NB4 (cell line): ENCODE measurements at regions not wholly inside any gene's neighbourhood (a gene's known extent, or its start where the extent isn't known, plus 50 kb on each side); places are given as distances from the start of the nearest gene placed in this dataset.
"Not testable (repeated sequence)": the region's sequence is repeated elsewhere in the genome, so short reads cannot be mapped to it uniquely, and the experiment has no call there.

Source experiments
- DNase-seq: peaks from one replicate; pipeline ENCODE4 v3.0.0; 2010; ENCODE audit warnings: low read depth
- H3K4me3 ChIP-seq: one replicate; pipeline ENCODE4 v1.5.1; 2011; ENCODE audit warnings: mild to moderate bottlenecking, low read depth, low read length, moderate library complexity
- MYC ChIP-seq: IDR thresholded peaks from 2 replicates; pipeline ENCODE4 v1.6.1; 2011; ENCODE audit warnings: low read depth, low read length
- POLR2A ChIP-seq: IDR thresholded peaks from 2 replicates; pipeline ENCODE4 v1.6.1; 2011; ENCODE audit warnings: mild to moderate bottlenecking; ENCODE audit not compliant: insufficient read length; ENCODE audit errors: extremely low read depth
- TF ChIP-seq, protein P1 (sequence below): IDR thresholded peaks from 2 replicates; pipeline ENCODE4 v1.6.1; 2011; ENCODE audit warnings: low read depth, low read length
- TF ChIP-seq, protein P2 (sequence below): IDR thresholded peaks from one replicate; pipeline ENCODE4 v1.5.1; 2012; ENCODE audit warnings: low read depth, low read length

- no peak overlapping the region for H3K4me3 ChIP-seq
- no peak for TF ChIP-seq POLR2A
- TF ChIP-seq MYC = no peak
- TF ChIP-seq, protein P1, sequence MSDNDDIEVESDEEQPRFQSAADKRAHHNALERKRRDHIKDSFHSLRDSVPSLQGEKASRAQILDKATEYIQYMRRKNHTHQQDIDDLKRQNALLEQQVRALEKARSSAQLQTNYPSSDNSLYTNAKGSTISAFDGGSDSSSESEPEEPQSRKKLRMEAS = no peak
- TF ChIP-seq, protein P2, sequence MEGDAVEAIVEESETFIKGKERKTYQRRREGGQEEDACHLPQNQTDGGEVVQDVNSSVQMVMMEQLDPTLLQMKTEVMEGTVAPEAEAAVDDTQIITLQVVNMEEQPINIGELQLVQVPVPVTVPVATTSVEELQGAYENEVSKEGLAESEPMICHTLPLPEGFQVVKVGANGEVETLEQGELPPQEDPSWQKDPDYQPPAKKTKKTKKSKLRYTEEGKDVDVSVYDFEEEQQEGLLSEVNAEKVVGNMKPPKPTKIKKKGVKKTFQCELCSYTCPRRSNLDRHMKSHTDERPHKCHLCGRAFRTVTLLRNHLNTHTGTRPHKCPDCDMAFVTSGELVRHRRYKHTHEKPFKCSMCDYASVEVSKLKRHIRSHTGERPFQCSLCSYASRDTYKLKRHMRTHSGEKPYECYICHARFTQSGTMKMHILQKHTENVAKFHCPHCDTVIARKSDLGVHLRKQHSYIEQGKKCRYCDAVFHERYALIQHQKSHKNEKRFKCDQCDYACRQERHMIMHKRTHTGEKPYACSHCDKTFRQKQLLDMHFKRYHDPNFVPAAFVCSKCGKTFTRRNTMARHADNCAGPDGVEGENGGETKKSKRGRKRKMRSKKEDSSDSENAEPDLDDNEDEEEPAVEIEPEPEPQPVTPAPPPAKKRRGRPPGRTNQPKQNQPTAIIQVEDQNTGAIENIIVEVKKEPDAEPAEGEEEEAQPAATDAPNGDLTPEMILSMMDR = no peak
- DNase-seq = no peak
Observed at GRCh38 chr1:58190267-58190988, 356.1 kb downstream of the OMA1 start.

- TF ChIP-seq, protein P1 = no peak
- TF ChIP-seq POLR2A = no peak
- TF ChIP-seq, protein P2 = no peak
- no peak for TF ChIP-seq MYC
- no peak overlapping the region for H3K4me3 ChIP-seq
- no peak for DNase-seq
Observed at GRCh38 chr1:58189453-58189852, 357.1 kb downstream of the OMA1 start.

DNA sequence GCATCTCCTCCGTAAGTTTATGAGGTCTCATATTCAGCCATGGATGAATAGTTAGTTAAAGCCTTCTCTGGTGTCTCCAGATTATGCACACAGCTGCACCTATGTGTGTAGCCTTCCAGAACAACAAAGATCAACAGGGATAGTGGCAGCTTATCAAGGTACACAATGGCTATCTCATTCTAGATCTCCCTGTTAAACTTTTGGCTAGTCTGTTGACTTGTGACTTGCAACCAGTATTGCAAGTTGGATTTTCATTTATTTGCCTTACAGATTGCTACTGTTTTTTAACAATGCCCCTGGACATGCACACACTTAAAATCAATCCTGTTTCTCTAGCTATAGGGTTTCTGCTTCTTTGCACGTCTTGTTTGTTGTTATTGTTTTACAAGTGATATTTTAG is 363.2 kb downstream of the OMA1 start:
- H3K4me3 ChIP-seq = no peak overlapping the region
- TF ChIP-seq, protein P1 = no peak
- TF ChIP-seq MYC (no peak), POLR2A (no peak)
- TF ChIP-seq, protein P2 = no peak
- no peak for DNase-seq

- DNase-seq = no peak
- H3K4me3 ChIP-seq = no peak overlapping the region
- TF ChIP-seq, protein P1 = no peak
- TF ChIP-seq MYC (no peak), POLR2A (no peak)
- TF ChIP-seq, protein P2 = no peak
Observed at GRCh38 chr1:58180537-58180936, 366.0 kb downstream of the OMA1 start.

DNA sequence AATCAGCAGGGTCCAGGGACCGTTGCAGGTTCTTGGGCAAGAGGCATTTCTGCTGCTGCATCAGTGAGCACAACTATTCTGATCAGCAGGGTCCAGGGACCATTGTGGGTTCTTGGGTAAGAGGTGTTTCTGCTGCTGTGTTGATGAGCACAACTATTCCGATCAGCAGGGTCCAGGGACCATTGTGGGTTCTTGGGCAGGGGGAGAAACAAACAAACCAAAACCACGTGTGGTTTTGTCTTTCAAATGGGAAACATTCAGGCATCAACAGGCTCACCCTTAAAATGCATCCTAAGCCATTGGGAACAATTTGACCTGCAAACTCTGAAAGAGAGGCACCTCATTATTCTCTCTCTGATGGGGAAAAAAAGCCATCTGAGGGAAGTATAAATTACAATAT is 377.4 kb downstream of the OMA1 start:
- H3K4me3 ChIP-seq, DNase-seq: not testable (repeated sequence)

- DNase-seq, H3K4me3 ChIP-seq: not testable (repeated sequence)
Observed at GRCh38 chr1:58167131-58167530, 379.4 kb downstream of the OMA1 start.

GRCh38 chr1:58166417-58166816 is 380.1 kb downstream of the OMA1 start:
- no peak overlapping the region for H3K4me3 ChIP-seq
- TF ChIP-seq, protein P2 = no peak
- TF ChIP-seq, protein P1 = no peak
- TF ChIP-seq POLR2A (no peak), MYC (no peak)
- no peak for DNase-seq
